ENCODE measurements at regions not wholly inside any gene's neighbourhood (a gene's known extent, or its start where the extent isn't known, plus 50 kb on each side); places are given as distances from the start of the nearest gene placed in this dataset.

GRCh38 chrX:15973946-15974345, 119.3 kb upstream of the AP1S2 start:
- Histone ChIP-seq H3K9me3 (ENCODE audit: control insufficient read depth in 4 of 4, low read length in 3 of 4) (no peaks in the 10 kb centered on the region), H3K27ac (ENCODE audit: low read depth in 1 of 2, low read length in 2 of 2) (no peak overlapping the region), H3K4me1 (ENCODE audit: control insufficient read depth in 4 of 4, insufficient read depth in 4 of 4, low read length in 3 of 4) (no peaks in the 10 kb centered on the region), H3K36me3 (ENCODE audit: control insufficient read depth in 4 of 4, insufficient read depth in 3 of 4, low read depth in 1 of 4, low read length in 3 of 4) (no peaks in the 10 kb centered on the region), H3K27me3 (ENCODE audit: control insufficient read depth in 4 of 4, insufficient read depth in 4 of 4, low read length in 3 of 4) (no peaks in the 10 kb centered on the region), H3K4me3 (ENCODE audit: low read depth in 1 of 3, low read length in 3 of 3) (no peak overlapping the region), H3K9ac (ENCODE audit: low read depth in 1 of 2, low read length in 2 of 2) (no peak overlapping the region)
- no peak for DNase-seq (ENCODE audit: low spot score)
- WGBS, result 72% methylated on average over 3 of the region's 3 CpGs
- no peak for TF ChIP-seq GABPA (IDR thresholded peaks at IDR 0.05 in 1 of 2, conservative IDR thresholded peaks at IDR 0.05 in 1 of 2)

GRCh38 chrX:15973299-15973698, 118.7 kb upstream of the AP1S2 start:
- no peak overlapping the region for H3K4me3 ChIP-seq (ENCODE audit: low read depth in 1 of 3, low read length in 3 of 3)
- no peak overlapping the region for H3K27ac ChIP-seq (ENCODE audit: low read depth in 1 of 2, low read length in 2 of 2)
- no peak for DNase-seq (ENCODE audit: low spot score)
- no peaks in the 10 kb centered on the region for H3K27me3 ChIP-seq (ENCODE audit: control insufficient read depth in 4 of 4, insufficient read depth in 4 of 4, low read length in 3 of 4)
- no peaks in the 10 kb centered on the region for H3K9me3 ChIP-seq (ENCODE audit: control insufficient read depth in 4 of 4, low read length in 3 of 4)
- no peaks in the 10 kb centered on the region for H3K36me3 ChIP-seq (ENCODE audit: control insufficient read depth in 4 of 4, insufficient read depth in 3 of 4, low read depth in 1 of 4, low read length in 3 of 4)
- no peak overlapping the region for H3K9ac ChIP-seq (ENCODE audit: low read depth in 1 of 2, low read length in 2 of 2)
- no peaks in the 10 kb centered on the region for H3K4me1 ChIP-seq (ENCODE audit: control insufficient read depth in 4 of 4, insufficient read depth in 4 of 4, low read length in 3 of 4)
- TF ChIP-seq GABPA (IDR thresholded peaks at IDR 0.05 in 1 of 2, conservative IDR thresholded peaks at IDR 0.05 in 1 of 2), result no peak
- peak; percentile 28 for TF ChIP-seq CTCF (IDR thresholded peaks at IDR 0.05; ENCODE audit: low read depth, low read length, missing input control)
- no peak for TF ChIP-seq EGR1 (IDR thresholded peaks at IDR 0.05; ENCODE audit: low read depth in 2 of 2)
- TF ChIP-seq ZBTB33 (IDR thresholded peaks at IDR 0.05), result no peak
- TF ChIP-seq RAD21 (IDR thresholded peaks at IDR 0.05), result peak; percentile 56 to 75
- WGBS, result 50% methylated on average over 2 of the region's 2 CpGs

GRCh38 chrX:15971696-15972095, 117.1 kb upstream of the AP1S2 start:
- Histone ChIP-seq H3K4me1 (ENCODE audit: control insufficient read depth in 4 of 4, insufficient read depth in 4 of 4, low read length in 3 of 4) (no peaks in the 10 kb centered on the region), H3K4me3 (ENCODE audit: low read depth in 1 of 3, low read length in 3 of 3) (no peak overlapping the region), H3K27me3 (ENCODE audit: control insufficient read depth in 4 of 4, insufficient read depth in 4 of 4, low read length in 3 of 4) (no peaks in the 10 kb centered on the region), H3K9ac (ENCODE audit: low read depth in 1 of 2, low read length in 2 of 2) (no peak overlapping the region), H3K36me3 (ENCODE audit: control insufficient read depth in 4 of 4, insufficient read depth in 3 of 4, low read depth in 1 of 4, low read length in 3 of 4) (no peaks in the 10 kb centered on the region), H3K27ac (ENCODE audit: low read depth in 1 of 2, low read length in 2 of 2) (no peak overlapping the region), H3K9me3 (ENCODE audit: control insufficient read depth in 4 of 4, low read length in 3 of 4) (no peaks in the 10 kb centered on the region)
- DNase-seq (ENCODE audit: low spot score), result no peak
- WGBS, result 79% methylated on average over 4 of the region's 4 CpGs
- TF ChIP-seq ATF3 (IDR thresholded peaks at IDR 0.05), result no peak
- TF ChIP-seq REST (IDR thresholded peaks at IDR 0.05), result no peak
- no peak for TF ChIP-seq HNF4A (conservative IDR thresholded peaks at IDR 0.05)
- TF ChIP-seq GABPA (IDR thresholded peaks at IDR 0.05 in 1 of 2, conservative IDR thresholded peaks at IDR 0.05 in 1 of 2), result no peak
- TF ChIP-seq RXRA (IDR thresholded peaks at IDR 0.05), result no peak
- no peak for TF ChIP-seq MAX (IDR thresholded peaks at IDR 0.05)
- TF ChIP-seq ZBTB33 (IDR thresholded peaks at IDR 0.05), result no peak
- no peak for TF ChIP-seq FOXA1 (IDR thresholded peaks at IDR 0.05)
- no peak for TF ChIP-seq CTCF (IDR thresholded peaks at IDR 0.05; ENCODE audit: low read depth, low read length, missing input control)
- no peak for TF ChIP-seq EGR1 (IDR thresholded peaks at IDR 0.05; ENCODE audit: low read depth in 2 of 2)
- no peak for TF ChIP-seq HNF4G (IDR thresholded peaks at IDR 0.05)
- no peak for TF ChIP-seq NR2F2 (IDR thresholded peaks at IDR 0.05)
- TF ChIP-seq YY1 (IDR thresholded peaks at IDR 0.05), result no peak
- TF ChIP-seq RAD21 (IDR thresholded peaks at IDR 0.05), result no peak
- TF ChIP-seq FOXA2 (IDR thresholded peaks at IDR 0.05), result no peak

All from liver (tissue), 8 donors.